ENCODE measurements at regions not wholly inside any gene's neighbourhood (a gene's known extent, or its start where the extent isn't known, plus 50 kb on each side); places are given as distances from the start of the nearest gene placed in this dataset.

DNA sequence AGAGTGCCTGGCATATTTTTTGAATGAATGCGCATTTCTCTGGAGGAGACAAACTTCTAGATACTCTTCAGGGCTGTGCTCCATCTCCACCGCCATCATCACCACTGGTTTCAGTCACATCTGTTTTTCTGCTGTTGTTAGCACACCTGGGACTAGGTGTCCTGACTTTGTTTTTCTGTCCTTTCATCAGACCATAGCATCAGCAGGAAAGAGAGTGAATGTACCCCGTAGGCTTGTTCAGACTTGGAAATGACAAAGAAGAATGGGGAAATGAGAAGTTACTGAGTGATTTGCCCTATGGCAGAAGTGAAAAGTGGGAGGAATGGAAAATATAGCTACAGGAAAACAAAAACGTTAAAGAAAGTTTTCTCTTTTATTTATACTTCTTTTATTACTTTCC is 965.2 kb upstream of the FANCL start:
- TF ChIP-seq, protein P1, sequence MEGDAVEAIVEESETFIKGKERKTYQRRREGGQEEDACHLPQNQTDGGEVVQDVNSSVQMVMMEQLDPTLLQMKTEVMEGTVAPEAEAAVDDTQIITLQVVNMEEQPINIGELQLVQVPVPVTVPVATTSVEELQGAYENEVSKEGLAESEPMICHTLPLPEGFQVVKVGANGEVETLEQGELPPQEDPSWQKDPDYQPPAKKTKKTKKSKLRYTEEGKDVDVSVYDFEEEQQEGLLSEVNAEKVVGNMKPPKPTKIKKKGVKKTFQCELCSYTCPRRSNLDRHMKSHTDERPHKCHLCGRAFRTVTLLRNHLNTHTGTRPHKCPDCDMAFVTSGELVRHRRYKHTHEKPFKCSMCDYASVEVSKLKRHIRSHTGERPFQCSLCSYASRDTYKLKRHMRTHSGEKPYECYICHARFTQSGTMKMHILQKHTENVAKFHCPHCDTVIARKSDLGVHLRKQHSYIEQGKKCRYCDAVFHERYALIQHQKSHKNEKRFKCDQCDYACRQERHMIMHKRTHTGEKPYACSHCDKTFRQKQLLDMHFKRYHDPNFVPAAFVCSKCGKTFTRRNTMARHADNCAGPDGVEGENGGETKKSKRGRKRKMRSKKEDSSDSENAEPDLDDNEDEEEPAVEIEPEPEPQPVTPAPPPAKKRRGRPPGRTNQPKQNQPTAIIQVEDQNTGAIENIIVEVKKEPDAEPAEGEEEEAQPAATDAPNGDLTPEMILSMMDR (IDR thresholded peaks at IDR 0.05; ENCODE audit: poor library complexity, severe bottlenecking) = no peak
- no peak for TF ChIP-seq MXI1 (conservative IDR thresholded peaks at IDR 0.05; ENCODE audit: poor library complexity, severe bottlenecking)
- TF ChIP-seq SMC3 (conservative IDR thresholded peaks at IDR 0.05; ENCODE audit: poor library complexity) = no peak
- no peak for TF ChIP-seq POLR2AphosphoS5 (IDR thresholded peaks at IDR 0.05)
- TF ChIP-seq EP300 (conservative IDR thresholded peaks at IDR 0.05; ENCODE audit: poor library complexity, severe bottlenecking) = no peak
